ENCODE measurements at regions not wholly inside any gene's neighbourhood (a gene's known extent, or its start where the extent isn't known, plus 50 kb on each side); places are given as distances from the start of the nearest gene placed in this dataset.
"Not testable (repeated sequence)": the region's sequence is repeated elsewhere in the genome, so short reads cannot be mapped to it uniquely, and the experiment has no call there.

GRCh38 chr20:48327848-48328247 lies 500.0 kb downstream of the PREX1 start:
- not testable (repeated sequence) for DNase-seq

- no peak for DNase-seq
Observed at GRCh38 chr20:48326868-48327267, 500.9 kb downstream of the PREX1 start.

DNA sequence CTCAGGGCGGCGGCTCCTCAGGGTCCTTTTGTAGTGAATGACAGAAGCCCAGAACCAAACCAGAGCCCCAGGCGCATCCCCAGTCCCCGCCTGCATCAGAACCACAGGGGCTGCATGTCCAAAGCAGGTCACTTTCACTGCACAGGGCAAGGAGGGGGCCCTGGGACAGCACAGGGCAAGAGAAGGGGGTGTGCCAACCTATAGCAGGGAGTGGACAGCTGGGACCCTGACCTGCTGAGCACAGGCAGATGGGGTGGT lies 501.4 kb downstream of the PREX1 start:
- DNase-seq, result no peak

GRCh38 chr20:48325656-48326433 lies 502.0 kb downstream of the PREX1 start:
- no peak for DNase-seq

DNA sequence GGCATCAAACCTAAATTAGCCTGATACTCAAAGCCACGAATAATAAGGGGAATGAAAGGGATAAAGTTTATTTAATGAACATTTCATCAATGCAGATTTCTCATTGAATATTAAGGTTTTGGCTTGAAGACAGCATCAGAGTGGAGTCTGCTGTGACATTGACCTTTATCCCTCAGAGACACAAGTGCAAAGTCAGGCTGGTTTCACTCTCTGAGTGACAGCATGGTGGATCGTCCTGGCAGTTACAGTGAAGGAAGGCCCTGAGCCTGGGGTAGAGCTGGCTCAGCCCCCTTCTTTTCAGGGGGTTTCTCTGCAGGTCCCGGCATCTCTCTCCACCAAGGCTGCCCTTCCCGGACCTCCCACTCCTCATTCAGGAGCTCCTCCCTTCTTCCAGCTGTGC lies 503.1 kb downstream of the PREX1 start:
- DNase-seq, result no peak

DNA sequence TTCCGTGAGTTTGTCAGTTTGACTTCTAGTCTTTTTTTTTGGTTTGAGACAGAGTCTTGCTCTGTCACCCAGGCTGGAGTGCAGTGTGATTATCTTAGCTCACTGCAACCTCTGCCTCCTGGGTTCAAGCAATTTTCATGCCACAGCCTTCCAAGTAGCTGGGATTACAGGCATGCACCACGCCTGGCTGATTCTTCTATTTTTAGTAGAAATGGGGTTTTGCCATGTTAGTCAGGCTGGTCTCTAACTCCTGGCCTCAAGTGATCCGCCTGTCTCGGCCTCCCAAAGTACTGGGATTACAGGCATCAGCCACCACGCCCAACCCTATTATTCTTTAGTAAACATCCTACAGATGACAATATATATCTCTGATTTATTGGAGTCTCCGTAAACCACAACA lies 506.5 kb downstream of the PREX1 start:
- DNase-seq, result no peak

DNA sequence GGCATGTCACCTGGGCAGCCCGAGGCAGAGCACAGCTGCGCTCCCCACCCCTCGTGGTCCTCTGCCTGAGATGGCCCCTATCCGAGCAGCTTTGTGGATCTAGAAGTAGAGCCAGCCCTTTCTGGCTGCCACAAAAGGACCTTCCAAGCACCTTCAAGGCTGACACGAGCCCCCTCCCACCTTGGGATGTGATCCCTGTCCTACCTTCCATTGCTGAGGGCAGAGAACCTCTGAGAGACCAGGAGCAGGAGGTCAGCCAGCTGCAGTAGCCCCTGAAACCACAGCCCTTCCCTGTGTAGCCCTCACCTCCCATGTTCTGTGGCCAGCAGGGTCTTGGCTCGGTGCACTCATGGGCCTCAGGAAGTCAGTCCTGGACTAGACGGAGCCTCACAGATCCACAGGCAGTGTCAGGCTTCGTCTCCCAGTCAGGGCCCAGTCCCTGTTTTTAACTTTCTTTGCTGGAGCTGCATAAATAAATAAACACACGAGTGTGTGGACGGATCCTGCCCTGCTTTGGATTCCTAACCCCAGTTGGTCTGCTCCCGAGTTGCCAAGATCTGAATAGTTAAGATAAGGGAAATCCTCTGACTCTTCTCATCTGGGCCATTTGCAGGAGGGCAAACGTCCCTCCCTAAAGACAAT lies 507.7 kb downstream of the PREX1 start:
- no peak for DNase-seq

- no peak for DNase-seq
Observed at GRCh38 chr20:48317578-48317977, 510.2 kb downstream of the PREX1 start.

- DNase-seq, result no peak
Observed at GRCh38 chr20:48314925-48315592, 512.7 kb downstream of the PREX1 start.

- no peak for DNase-seq
Observed at GRCh38 chr20:48313324-48313723, 514.5 kb downstream of the PREX1 start.

DNA sequence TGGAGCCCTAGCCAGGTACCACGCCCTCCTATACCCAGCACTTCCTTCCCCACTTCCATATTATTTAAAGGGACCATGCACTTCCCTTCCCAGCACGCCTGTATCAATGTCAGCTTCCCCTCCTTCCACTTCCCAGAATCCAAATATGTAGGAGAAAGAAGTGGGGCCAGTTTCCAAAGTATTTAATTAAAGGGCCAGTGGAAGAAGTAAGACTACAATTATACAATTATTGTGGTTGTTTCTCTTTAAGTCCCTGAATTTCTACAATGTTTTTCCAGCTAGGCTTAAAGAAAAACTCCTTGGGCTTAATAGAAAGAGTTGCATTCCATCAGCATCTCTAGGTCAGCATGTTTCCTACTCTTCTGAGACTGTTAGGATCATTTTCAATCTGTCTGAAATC lies 515.8 kb downstream of the PREX1 start:
- DNase-seq, result no peak

GRCh38 chr20:48310305-48310704 lies 517.5 kb downstream of the PREX1 start:
- no peak for DNase-seq

- DNase-seq, result no peak
Observed at GRCh38 chr20:48309293-48309692, 518.5 kb downstream of the PREX1 start.

DNA sequence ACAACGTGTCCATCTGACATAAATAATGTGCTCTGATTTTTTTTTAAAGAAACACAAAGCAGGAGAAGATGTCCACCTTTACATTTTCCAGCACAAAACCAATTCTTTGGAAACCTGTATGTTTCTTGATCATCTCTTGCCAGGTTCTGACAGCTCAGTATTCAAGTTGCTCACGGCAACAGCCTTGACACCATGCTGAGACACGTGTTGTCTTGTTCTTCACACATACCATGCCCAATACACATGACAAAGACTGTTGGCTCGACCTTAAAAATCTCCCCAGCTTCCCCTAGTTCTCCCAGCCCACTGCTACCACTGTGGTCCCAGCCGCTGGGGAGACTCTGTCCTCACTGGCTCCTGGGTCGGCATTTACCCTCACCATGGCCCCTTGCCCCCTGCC lies 518.9 kb downstream of the PREX1 start:
- no peak for DNase-seq

DNA sequence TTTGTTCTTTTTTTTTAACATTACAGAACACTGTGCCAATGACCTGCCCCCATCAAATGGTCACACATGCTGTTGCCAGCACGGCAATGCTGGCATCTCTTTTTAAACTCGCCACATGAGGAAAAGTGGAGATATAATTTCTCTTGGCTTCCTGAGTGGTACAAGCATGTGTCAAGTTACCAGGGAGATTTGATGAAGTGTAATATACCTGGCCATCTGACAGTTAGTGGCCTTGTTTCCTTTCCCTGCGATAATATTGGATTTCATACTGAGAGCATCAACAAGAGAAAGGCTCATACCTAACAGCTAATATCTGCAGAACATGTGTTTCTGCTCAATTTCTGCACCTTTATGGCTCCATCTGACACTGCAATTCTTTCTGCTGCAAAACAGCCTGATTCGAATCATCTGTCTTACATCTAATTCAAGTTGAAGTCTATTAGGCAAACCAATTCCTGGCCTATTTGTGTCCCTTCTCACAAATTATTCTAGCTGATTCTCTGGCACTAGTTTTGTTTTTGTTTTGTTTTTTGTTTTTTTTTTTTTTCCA lies 519.5 kb downstream of the PREX1 start:
- DNase-seq, result no peak

DNA sequence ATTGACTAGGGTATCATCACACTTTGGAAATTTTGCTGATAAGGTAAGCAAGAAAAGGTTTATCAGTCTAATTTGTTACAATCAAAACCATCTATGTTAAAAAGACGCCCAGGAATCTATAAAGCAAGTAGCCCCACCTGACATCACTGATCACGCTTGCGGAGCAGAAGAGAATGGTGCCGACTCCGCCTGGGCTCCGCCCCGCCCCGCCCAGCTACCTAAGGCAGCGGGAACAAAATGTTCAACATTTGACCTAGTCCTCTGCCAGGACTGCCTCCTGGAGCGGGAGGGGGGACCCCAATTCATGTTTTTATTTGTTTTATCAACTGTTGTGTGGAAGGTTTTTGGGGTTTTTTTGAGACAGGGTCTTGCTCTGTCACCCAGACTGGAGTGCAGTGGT lies 520.5 kb downstream of the PREX1 start:
- no peak for DNase-seq

- no peak for DNase-seq
Observed at GRCh38 chr20:48302844-48303542, 517.7 kb upstream of the SULF2 start.

- DNase-seq, result no peak
Observed at GRCh38 chr20:48302149-48302548, 516.9 kb upstream of the SULF2 start.

DNA sequence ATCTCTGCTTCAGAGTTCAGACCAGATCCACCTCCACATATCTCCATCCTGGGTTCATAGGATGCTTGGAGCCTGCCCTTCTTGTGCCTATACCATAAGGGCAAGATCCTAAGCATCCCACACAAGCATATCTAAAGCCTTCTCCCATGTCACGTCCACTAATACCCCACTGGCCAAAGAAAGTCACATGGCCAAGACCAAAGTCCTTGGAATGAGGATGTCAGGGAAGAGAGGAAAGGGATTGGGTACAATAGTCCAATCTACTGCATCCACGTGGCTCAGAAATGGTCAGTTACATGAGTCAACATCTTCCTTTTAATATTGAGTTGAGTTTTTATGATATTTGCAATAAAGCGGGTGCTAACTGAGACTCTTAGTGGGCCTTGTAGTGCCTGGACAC lies 515.9 kb upstream of the SULF2 start:
- no peak for DNase-seq

DNA sequence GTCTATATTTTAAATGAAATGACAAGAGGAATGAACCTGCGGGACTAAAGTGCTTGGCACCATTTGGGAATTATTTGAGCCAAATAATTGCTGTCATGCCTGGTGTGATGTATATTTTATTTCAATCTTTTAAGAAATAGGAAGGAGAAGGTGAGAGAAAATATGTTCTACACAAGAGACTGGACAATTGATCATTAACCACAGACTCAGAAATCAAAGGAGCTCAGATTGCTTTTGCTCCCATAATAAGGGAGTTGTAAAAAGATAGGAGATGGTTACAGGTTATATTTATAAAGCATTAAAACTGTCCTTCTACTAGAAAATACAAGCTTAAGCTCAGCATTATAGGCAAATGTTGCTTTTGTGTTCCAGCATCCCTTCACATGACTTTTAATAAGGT lies 515.2 kb upstream of the SULF2 start:
- DNase-seq, result no peak

GRCh38 chr20:48298851-48299484 lies 513.7 kb upstream of the SULF2 start:
- DNase-seq, result peak; percentile 63

GRCh38 chr20:48298433-48298832 lies 513.2 kb upstream of the SULF2 start:
- no peak for DNase-seq
